HUES64 (cell line): ENCODE measurements at regions not wholly inside any gene's neighbourhood (a gene's known extent, or its start where the extent isn't known, plus 50 kb on each side); places are given as distances from the start of the nearest gene placed in this dataset.

Source experiments
- H3K27ac ChIP-seq: 2 replicates; pipeline ENCODE4 v1.7.0; 2013; ENCODE audit warnings: low read depth, low read length, inconsistent platforms
- H3K27me3 ChIP-seq: 2 replicates; pipeline ENCODE4 v1.6.1; 2013; ENCODE audit warnings: mild to moderate bottlenecking, low read length; ENCODE audit not compliant: insufficient read depth
- H3K36me3 ChIP-seq: 2 replicates; pipeline ENCODE4 v1.6.1; 2013; ENCODE audit warnings: mild to moderate bottlenecking, low read length; ENCODE audit not compliant: insufficient read depth
- H3K4me1 ChIP-seq: 2 replicates; pipeline ENCODE4 v1.6.1; 2013; ENCODE audit warnings: mild to moderate bottlenecking, low read length, moderate library complexity; ENCODE audit not compliant: insufficient read depth
- H3K4me3 ChIP-seq: 2 replicates; pipeline ENCODE4 v1.5.1; 2013; ENCODE audit warnings: mild to moderate bottlenecking, low read length, moderate library complexity
- H3K9ac ChIP-seq: 2 replicates; pipeline ENCODE4 v1.6.1; 2013; ENCODE audit warnings: mild to moderate bottlenecking, low read depth, low read length
- H3K9me3 ChIP-seq: 2 replicates; pipeline ENCODE4 v1.6.1; 2013; ENCODE audit warnings: low read depth, low read length; ENCODE audit not compliant: insufficient read depth
- WGBS: fragments of 150-250, 120-280 bp; methylation state at CpG from one replicate; pipeline ENCODE4 v1.1.7; 2013; ENCODE audit warnings: missing lambda C conversion rate; 5-methylcytosine and 5-hydroxymethylcytosine counted together

GRCh38 chr3:43894176-43895049, 203.7 kb downstream of the ABHD5 start:
- Histone ChIP-seq H3K27ac (peak overlapping the region; percentile 50; the same call in 1 of the 2 replicates), H3K36me3 (no peaks in the 10 kb centered on the region), H3K9ac (peak overlapping the region; percentile 70), H3K27me3 (peaks cover 17% of the 10 kb centered on the region), H3K4me3 (peak overlapping the region; percentile 57), H3K4me1 (peaks cover 23% of the 10 kb centered on the region; the same call in 1 of the 2 replicates), H3K9me3 (no peaks in the 10 kb centered on the region)
- 14% methylated on average over 62 of the region's 63 CpGs for WGBS

- WGBS = 89% methylated on average over 4 of the region's 4 CpGs
- H3K27ac ChIP-seq = no peak overlapping the region
- H3K9me3 ChIP-seq = no peaks in the 10 kb centered on the region
- H3K36me3 ChIP-seq = no peaks in the 10 kb centered on the region
- peaks cover 23% of the 10 kb centered on the region; the same call in 1 of the 2 replicates for H3K4me1 ChIP-seq
- H3K27me3 ChIP-seq = peaks cover 17% of the 10 kb centered on the region
- no peak overlapping the region for H3K4me3 ChIP-seq
- no peak overlapping the region for H3K9ac ChIP-seq
Measured at GRCh38 chr3:43895573-43895972, 204.8 kb downstream of the ABHD5 start.

GRCh38 chr3:43902415-43902814, 211.7 kb downstream of the ABHD5 start:
- Histone ChIP-seq H3K27me3 (no peaks in the 10 kb centered on the region; the same call in 1 of the 2 replicates), H3K4me3 (no peak overlapping the region)

DNA sequence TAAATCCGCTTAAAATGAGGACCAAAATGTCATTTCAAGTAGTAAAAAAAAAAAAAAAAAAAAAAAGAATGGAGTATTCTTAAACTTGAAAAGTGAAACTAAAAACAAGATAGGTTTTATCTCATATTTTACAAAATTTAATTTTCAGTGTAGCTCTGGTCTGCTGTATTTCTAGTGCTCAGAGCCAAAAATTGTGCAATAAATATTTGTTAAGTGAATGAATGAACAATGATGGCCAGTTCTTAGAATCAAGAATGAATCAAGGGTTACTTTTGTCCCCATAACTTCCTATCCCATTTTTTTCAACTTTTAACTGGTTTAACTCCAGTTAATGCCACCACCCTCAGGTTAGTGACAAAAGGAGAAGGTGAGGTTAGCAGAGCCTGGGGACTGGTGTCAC, 214.4 kb downstream of the ABHD5 start:
- Histone ChIP-seq H3K27ac (no peak overlapping the region), H3K27me3 (no peaks in the 10 kb centered on the region; the same call in 1 of the 2 replicates), H3K4me3 (no peak overlapping the region), H3K4me1 (no peaks in the 10 kb centered on the region), H3K36me3 (no peaks in the 10 kb centered on the region), H3K9ac (no peak overlapping the region), H3K9me3 (no peaks in the 10 kb centered on the region)
- WGBS = 88% methylated on average over 1 of the region's 1 CpG

More at GRCh38 chr3:43902415-43902814, 211.7 kb downstream of the ABHD5 start:
- Histone ChIP-seq H3K4me1 (no peaks in the 10 kb centered on the region), H3K36me3 (no peaks in the 10 kb centered on the region), H3K9me3 (no peaks in the 10 kb centered on the region), H3K27ac (no peak overlapping the region), H3K9ac (no peak overlapping the region)
- 100% methylated on average over 2 of the region's 2 CpGs for WGBS

DNA sequence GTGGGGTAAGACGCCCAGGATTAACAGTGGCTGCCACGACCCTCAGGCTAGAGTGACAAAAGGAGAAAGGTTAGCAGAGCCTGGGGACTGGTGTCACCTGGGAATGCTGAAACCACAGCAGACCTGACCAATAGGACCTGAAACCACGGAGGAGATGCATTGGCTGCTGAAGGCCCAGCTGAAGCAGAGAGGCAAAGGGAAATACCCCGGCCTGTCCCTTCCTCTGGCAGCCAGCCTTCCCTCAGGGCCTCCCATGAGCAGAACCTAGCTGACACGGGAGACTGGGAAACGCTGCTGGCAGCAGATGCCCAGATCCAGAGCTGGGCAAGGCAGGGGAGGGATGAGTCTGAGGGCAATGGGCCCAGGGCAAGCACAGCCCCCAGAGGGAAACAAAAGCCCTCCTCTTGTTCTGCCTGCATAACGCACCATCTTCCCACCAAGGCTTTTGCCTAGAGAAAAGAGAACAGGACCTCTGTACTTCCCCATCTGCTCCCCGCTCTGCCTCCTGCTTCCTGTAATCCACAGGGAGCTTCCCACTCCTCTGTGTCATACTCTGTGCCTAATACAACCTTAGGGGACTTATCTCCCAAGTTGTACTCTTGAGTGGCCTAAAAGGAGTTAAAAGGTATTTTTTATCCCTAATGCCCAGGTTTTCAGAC, 216.2 kb downstream of the ABHD5 start:
- H3K4me1 ChIP-seq = no peaks in the 10 kb centered on the region
- no peaks in the 10 kb centered on the region; the same call in 1 of the 2 replicates for H3K27me3 ChIP-seq
- H3K9ac ChIP-seq = no peak overlapping the region
- H3K27ac ChIP-seq = no peak overlapping the region
- H3K36me3 ChIP-seq = no peaks in the 10 kb centered on the region
- WGBS = 77% methylated on average over 8 of the region's 8 CpGs
- no peaks in the 10 kb centered on the region for H3K9me3 ChIP-seq
- H3K4me3 ChIP-seq = no peak overlapping the region

DNA sequence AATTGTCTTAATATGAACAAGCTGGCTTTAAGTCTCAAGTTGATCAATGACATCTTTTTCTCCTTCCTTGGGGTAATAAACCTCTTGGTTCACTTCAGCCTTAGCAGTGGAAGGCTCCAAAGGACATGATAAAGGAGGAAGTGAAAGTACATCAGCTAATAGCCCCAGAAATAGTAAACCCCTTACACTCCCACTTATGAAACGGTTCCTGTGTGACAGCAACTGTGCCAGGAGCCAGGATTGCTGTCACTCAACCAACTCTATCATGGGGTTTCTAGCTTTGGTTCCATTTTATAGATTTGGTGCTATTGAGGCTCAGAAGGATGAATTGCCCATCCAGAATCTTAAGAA, 216.7 kb downstream of the ABHD5 start:
- Histone ChIP-seq H3K36me3 (no peaks in the 10 kb centered on the region), H3K9ac (no peak overlapping the region), H3K4me3 (no peak overlapping the region), H3K9me3 (no peaks in the 10 kb centered on the region), H3K27ac (no peak overlapping the region), H3K27me3 (no peaks in the 10 kb centered on the region; the same call in 1 of the 2 replicates), H3K4me1 (no peaks in the 10 kb centered on the region)
- WGBS = 82% methylated on average over 1 of the region's 1 CpG

DNA sequence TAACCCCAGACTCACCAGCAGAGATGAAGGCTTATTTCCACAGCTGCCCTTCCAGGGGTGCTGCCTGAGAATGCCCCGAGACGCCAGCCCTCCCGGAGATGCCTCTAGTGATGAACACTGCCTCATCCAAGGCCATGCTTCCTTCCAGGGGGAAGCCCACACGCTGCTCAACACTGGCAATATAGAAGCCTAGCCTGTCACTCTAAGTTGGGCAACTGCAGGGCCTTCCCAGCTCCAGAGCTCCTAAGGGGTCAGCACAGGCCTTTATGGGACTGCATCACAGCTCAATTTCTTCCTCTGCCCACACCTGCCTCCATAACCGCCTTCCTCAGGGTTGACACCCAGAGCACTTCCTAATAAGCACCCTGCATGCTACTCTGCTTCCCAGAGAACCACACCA, 217.7 kb downstream of the ABHD5 start:
- H3K36me3 ChIP-seq = no peaks in the 10 kb centered on the region
- H3K27ac ChIP-seq = no peak overlapping the region
- no peaks in the 10 kb centered on the region; the same call in 1 of the 2 replicates for H3K27me3 ChIP-seq
- H3K9ac ChIP-seq = no peak overlapping the region
- H3K9me3 ChIP-seq = no peaks in the 10 kb centered on the region
- no peaks in the 10 kb centered on the region for H3K4me1 ChIP-seq
- H3K4me3 ChIP-seq = no peak overlapping the region
- WGBS = 84% methylated on average over 5 of the region's 5 CpGs

DNA sequence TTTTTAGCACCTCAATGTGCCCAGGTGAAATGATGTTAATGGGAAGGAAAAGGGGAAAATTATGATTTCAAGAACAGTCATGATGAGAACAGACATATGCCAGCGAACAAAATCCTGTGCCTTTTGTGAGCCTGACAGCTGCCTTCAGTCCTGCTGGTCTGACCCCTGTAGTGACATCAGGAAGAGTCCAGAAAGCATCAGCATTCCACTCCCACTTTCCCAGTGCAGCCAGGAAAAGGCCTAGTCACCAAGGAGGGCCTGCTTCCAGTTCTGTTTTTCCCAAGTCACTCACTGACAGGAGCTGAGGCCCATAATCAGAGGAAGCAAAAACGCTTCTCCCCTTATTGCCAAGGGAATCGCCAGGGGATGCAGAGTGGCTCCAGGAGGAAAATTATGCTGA, 218.4 kb downstream of the ABHD5 start:
- Histone ChIP-seq H3K4me3 (no peak overlapping the region), H3K27me3 (no peaks in the 10 kb centered on the region; the same call in 1 of the 2 replicates), H3K4me1 (no peaks in the 10 kb centered on the region), H3K9me3 (no peaks in the 10 kb centered on the region), H3K27ac (no peak overlapping the region), H3K9ac (no peak overlapping the region), H3K36me3 (no peaks in the 10 kb centered on the region)
- WGBS = 90% methylated on average over 3 of the region's 3 CpGs

DNA sequence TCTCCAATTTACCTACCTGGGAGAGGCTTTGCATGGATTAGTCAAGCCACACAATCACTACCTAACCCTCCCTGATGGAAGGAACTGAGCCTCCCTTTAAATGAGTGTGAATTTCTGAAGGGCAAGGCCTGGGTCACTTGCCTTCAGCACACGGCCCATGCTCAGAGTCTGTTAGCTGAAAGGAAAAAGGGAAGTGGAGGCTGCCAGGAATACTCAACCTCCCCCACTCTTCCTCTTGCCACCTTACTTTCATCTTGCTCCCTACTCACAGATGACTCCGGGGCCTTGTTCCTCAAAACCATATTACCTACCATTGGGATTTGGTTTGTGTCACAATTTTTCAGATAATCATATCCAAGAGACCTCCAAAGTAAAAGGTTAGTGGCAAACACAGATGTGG, 220.0 kb downstream of the ABHD5 start:
- no peaks in the 10 kb centered on the region for H3K36me3 ChIP-seq
- H3K27me3 ChIP-seq = no peaks in the 10 kb centered on the region; the same call in 1 of the 2 replicates
- H3K4me1 ChIP-seq = no peaks in the 10 kb centered on the region
- H3K9ac ChIP-seq = no peak overlapping the region
- H3K4me3 ChIP-seq = no peak overlapping the region
- 96% methylated on average over 2 of the region's 2 CpGs for WGBS
- no peaks in the 10 kb centered on the region for H3K9me3 ChIP-seq
- no peak overlapping the region for H3K27ac ChIP-seq

- WGBS = 94% methylated on average over 8 of the region's 8 CpGs
- no peaks in the 10 kb centered on the region for H3K9me3 ChIP-seq
Measured at GRCh38 chr3:43913036-43913948, 222.6 kb downstream of the ABHD5 start.

More at GRCh38 chr3:43913036-43913948, 222.6 kb downstream of the ABHD5 start:
- Histone ChIP-seq H3K27me3 (no peaks in the 10 kb centered on the region), H3K4me3 (no peak overlapping the region), H3K36me3 (no peaks in the 10 kb centered on the region), H3K27ac (no peak overlapping the region), H3K9ac (no peak overlapping the region), H3K4me1 (no peaks in the 10 kb centered on the region)
